GM23338 (cell line): ENCODE measurements at regions not wholly inside any gene's neighbourhood (a gene's known extent, or its start where the extent isn't known, plus 50 kb on each side); places are given as distances from the start of the nearest gene placed in this dataset.

Experiments used
- CTCF ChIP-seq, 2 experiments: fragments of 200-600 bp in 1 of 2; sonication (generic) in 1 of 2; conservative IDR thresholded peaks; 2 replicates each; pipeline versions ENCODE4 v1.5.1 to v1.6.1; 2016 to 2017; ENCODE audit warnings: antibody characterized with exemption in 2 of 2, low read depth in 2 of 2, mild to moderate bottlenecking in 2 of 2, moderate library complexity in 1 of 2
- ETS1 ChIP-seq: IDR thresholded peaks from 2 replicates; pipeline ENCODE4 v1.6.1; 2016; ENCODE audit warnings: antibody characterized with exemption
- EZH2 ChIP-seq: fragments of 200-600 bp; sonication (generic); IDR thresholded peaks from one replicate; pipeline ENCODE4 v1.8.0; 2017; ENCODE audit warnings: antibody characterized with exemption, mild to moderate bottlenecking, low read depth; ENCODE audit not compliant: unreplicated experiment
- EZH2phosphoT487 ChIP-seq: fragments of 200-600 bp; sonication (generic); IDR thresholded peaks from one replicate; pipeline ENCODE4 v1.8.1; 2018; ENCODE audit warnings: antibody characterized with exemption; ENCODE audit not compliant: unreplicated experiment
- POLR2AphosphoS5 ChIP-seq: IDR thresholded peaks from 2 replicates; pipeline ENCODE4 v1.6.1; 2016; ENCODE audit warnings: antibody characterized with exemption, low read depth
- REST ChIP-seq: IDR thresholded peaks from one replicate; pipeline ENCODE4 v1.6.1; 2018; ENCODE audit warnings: antibody characterized with exemption; ENCODE audit not compliant: unreplicated experiment

GRCh38 chr1:82786883-82787282 lies 986.1 kb downstream of the ADGRL2 start:
- TF ChIP-seq CTCF (conservative IDR thresholded peaks at IDR 0.05; ENCODE audit: low read depth in 2 of 2) (no peak), POLR2AphosphoS5 (no peak), EZH2phosphoT487 (no peak), ETS1 (no peak), EZH2 (no peak), REST (no peak)
